Choroid plexus epithelial cell (primary cell): ENCODE measurements at regions not wholly inside any gene's neighbourhood (a gene's known extent, or its start where the extent isn't known, plus 50 kb on each side); places are given as distances from the start of the nearest gene placed in this dataset.
"Not testable (repeated sequence)": the region's sequence is repeated elsewhere in the genome, so short reads cannot be mapped to it uniquely, and the experiment has no call there.

Experiments
- DNase-seq: peaks from one replicate; pipeline ENCODE4 v3.0.0-alpha.2; 2010; ENCODE audit warnings: low read depth
- H3K4me3 ChIP-seq: 2 replicates; pipeline ENCODE4 v1.5.1; 2011; ENCODE audit warnings: low read depth, mild to moderate bottlenecking, control low read depth, low read length, moderate library complexity
- TF ChIP-seq, protein P1 (sequence below): conservative IDR thresholded peaks from 2 replicates; pipeline ENCODE4 v1.5.1; 2011; ENCODE audit warnings: low read depth, mild to moderate bottlenecking, control low read depth, inconsistent platforms, low read length, moderate library complexity

DNA sequence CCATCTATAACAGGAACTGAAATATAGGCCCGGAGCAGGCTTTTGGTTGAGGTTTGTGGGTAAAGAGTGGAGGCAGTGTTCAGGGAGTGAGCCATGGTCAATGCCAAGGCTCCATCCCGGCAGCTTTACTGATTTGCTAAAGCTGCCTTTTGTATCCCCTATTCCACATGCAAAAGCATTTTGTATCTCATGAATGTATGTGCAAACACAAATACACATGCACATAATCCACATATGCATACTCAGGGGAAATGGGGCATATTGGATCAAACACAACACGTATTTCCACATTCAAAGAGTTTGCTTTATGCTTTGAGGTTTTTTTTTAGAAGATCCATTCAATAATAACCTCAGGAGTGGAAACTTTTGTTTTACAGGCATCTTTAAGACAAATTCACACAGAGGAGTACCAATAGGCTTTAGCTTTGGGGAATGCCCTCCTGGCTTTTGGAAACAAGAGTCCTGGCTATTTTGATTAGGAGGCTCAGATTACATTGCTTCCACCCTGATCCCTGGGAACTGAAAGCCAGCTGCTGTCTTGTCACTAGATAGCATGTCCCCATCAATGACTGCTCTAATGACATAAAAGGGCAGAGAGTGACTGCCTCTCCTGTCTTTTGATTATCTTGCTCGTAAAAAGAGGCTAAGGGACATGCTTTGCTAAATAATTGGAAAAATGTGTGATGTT lies 263.2 kb downstream of the EN1 start:
- H3K4me3 ChIP-seq = no peak overlapping the region
- TF ChIP-seq, protein P1, sequence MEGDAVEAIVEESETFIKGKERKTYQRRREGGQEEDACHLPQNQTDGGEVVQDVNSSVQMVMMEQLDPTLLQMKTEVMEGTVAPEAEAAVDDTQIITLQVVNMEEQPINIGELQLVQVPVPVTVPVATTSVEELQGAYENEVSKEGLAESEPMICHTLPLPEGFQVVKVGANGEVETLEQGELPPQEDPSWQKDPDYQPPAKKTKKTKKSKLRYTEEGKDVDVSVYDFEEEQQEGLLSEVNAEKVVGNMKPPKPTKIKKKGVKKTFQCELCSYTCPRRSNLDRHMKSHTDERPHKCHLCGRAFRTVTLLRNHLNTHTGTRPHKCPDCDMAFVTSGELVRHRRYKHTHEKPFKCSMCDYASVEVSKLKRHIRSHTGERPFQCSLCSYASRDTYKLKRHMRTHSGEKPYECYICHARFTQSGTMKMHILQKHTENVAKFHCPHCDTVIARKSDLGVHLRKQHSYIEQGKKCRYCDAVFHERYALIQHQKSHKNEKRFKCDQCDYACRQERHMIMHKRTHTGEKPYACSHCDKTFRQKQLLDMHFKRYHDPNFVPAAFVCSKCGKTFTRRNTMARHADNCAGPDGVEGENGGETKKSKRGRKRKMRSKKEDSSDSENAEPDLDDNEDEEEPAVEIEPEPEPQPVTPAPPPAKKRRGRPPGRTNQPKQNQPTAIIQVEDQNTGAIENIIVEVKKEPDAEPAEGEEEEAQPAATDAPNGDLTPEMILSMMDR = no peak
- no peak for DNase-seq

- no peak overlapping the region for H3K4me3 ChIP-seq
- no peak for DNase-seq
- TF ChIP-seq, protein P1 = no peak
Observed at GRCh38 chr2:118582058-118582457, 265.4 kb downstream of the EN1 start.

GRCh38 chr2:118580651-118581050 lies 266.8 kb downstream of the EN1 start:
- DNase-seq = no peak
- no peak overlapping the region for H3K4me3 ChIP-seq
- TF ChIP-seq, protein P1 = no peak

GRCh38 chr2:118580107-118580506 lies 267.3 kb downstream of the EN1 start:
- no peak for DNase-seq
- H3K4me3 ChIP-seq = no peak overlapping the region
- TF ChIP-seq, protein P1 = no peak

DNA sequence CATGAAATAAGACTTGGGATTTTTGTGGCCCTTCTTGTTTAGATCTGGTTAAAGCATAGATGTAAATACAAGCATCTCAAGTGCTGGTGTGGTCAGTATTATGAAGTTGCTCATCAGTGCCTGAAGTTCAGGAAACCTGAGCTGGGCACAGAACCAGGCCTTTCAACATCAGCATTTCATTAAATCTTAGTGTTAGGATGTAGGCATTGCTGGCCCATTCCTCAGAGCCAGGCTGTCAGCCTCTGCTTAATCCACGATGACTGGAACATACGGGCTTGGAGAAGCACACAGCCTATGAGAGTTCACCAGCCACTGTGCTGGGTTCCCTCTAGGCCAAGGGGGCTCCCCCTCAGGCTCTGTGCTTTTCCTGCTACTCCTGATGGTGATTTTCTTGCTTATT lies 270.2 kb downstream of the EN1 start:
- no peak overlapping the region for H3K4me3 ChIP-seq
- no peak for DNase-seq
- TF ChIP-seq, protein P1 = no peak

GRCh38 chr2:118576109-118576855 lies 271.2 kb downstream of the EN1 start:
- TF ChIP-seq, protein P1 = no peak
- DNase-seq = no peak
- no peak overlapping the region for H3K4me3 ChIP-seq

- not testable (repeated sequence) for DNase-seq
Observed at GRCh38 chr2:118572380-118572779, 275.1 kb downstream of the EN1 start.

More at GRCh38 chr2:118572380-118572779, 275.1 kb downstream of the EN1 start:
- H3K4me3 ChIP-seq = not testable (repeated sequence)
